BE2C (cell line): ENCODE measurements at regions not wholly inside any gene's neighbourhood (a gene's known extent, or its start where the extent isn't known, plus 50 kb on each side); places are given as distances from the start of the nearest gene placed in this dataset.

ENCODE experiments used
- DNase-seq: peaks from one replicate; pipeline ENCODE4 v3.0.0-alpha.2; 2020
- H3K27me3 ChIP-seq: fragments of 250-450 bp; sonication (Bioruptor Pico); 2 replicates; pipeline ENCODE4 v1.5.1; 2020; ENCODE audit warnings: mild to moderate bottlenecking
- H3K36me3 ChIP-seq: fragments of 250-450 bp; sonication (Bioruptor Pico); 2 replicates; pipeline ENCODE4 v1.5.1; 2020; ENCODE audit warnings: mild to moderate bottlenecking
- H3K4me1 ChIP-seq: fragments of 250-450 bp; sonication (Bioruptor Pico); 2 replicates; pipeline ENCODE4 v1.5.1; 2020
- H3K4me3 ChIP-seq: 2 replicates; pipeline ENCODE4 v1.5.1; 2011; ENCODE audit warnings: low read depth, low read length
- H3K9me3 ChIP-seq: fragments of 250-450 bp; sonication (Bioruptor Pico); 2 replicates; pipeline ENCODE4 v1.5.1; 2020
- TF ChIP-seq, protein P1 (sequence below): IDR thresholded peaks from 2 replicates; pipeline ENCODE4 v1.5.1; 2012; ENCODE audit warnings: mild to moderate bottlenecking, low read depth, low read length

DNA sequence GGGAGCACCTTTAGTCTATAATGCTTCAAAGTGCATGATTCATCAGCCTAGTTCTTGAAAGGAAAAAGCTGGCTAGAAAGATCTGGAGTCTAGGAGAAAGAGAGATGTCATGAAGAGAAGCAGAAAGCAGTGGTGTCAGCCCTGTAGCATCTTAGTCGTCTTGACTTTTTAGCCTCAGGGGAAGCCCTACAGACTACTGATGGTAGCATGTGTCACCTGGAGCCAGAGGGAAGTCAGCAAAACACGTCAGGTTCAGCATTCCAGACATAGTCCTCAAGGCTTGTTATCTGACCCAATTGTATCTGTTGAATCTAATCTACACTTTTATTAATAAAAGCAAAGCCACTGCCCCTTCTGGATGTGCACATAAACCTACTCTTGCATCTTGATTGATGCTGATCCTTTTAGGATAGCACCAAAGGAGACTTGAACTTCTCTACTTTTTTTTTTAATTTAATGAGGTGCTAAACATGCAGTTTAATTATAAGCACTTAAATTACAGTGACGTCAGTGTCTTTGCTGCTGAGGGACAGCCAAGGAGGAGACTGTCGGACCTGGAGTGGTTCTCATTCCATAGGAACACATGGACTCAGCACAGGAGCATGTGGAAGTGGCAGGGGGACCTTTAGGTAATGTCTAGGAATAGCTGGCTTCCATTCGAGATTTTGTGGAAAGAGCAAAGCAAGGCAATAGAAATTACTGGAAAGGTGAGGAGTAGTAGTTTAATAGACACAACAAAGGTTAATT lies 525.5 kb upstream of the SGCG start:
- H3K27me3 ChIP-seq, result no peaks in the 10 kb centered on the region
- no peaks in the 10 kb centered on the region for H3K9me3 ChIP-seq
- no peaks in the 10 kb centered on the region for H3K4me1 ChIP-seq
- H3K4me3 ChIP-seq, result no peak overlapping the region
- TF ChIP-seq, protein P1, sequence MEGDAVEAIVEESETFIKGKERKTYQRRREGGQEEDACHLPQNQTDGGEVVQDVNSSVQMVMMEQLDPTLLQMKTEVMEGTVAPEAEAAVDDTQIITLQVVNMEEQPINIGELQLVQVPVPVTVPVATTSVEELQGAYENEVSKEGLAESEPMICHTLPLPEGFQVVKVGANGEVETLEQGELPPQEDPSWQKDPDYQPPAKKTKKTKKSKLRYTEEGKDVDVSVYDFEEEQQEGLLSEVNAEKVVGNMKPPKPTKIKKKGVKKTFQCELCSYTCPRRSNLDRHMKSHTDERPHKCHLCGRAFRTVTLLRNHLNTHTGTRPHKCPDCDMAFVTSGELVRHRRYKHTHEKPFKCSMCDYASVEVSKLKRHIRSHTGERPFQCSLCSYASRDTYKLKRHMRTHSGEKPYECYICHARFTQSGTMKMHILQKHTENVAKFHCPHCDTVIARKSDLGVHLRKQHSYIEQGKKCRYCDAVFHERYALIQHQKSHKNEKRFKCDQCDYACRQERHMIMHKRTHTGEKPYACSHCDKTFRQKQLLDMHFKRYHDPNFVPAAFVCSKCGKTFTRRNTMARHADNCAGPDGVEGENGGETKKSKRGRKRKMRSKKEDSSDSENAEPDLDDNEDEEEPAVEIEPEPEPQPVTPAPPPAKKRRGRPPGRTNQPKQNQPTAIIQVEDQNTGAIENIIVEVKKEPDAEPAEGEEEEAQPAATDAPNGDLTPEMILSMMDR, result no peak
- H3K36me3 ChIP-seq, result no peaks in the 10 kb centered on the region
- no peak for DNase-seq

DNA sequence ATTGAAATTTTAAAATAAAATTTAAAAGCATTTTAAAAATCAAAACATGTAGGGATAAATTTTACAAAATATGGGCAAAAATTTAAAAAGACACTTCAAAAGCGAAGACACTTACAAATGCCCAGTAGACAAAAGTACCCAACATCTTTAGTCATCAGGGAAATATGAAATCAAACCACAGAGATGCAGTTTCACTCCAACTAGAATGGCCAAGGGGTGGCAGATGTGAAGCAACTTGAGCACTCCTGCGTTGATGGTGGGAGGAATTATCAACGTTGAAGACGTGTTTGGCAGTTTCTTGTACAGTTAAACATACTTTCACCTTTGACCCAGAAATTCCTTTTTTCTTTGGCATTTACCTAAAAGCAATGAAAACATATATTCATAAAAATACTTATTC lies 518.0 kb upstream of the SGCG start:
- DNase-seq, result no peak
- no peaks in the 10 kb centered on the region for H3K27me3 ChIP-seq
- TF ChIP-seq, protein P1, result no peak
- no peaks in the 10 kb centered on the region for H3K9me3 ChIP-seq
- H3K4me3 ChIP-seq, result no peak overlapping the region
- H3K36me3 ChIP-seq, result no peaks in the 10 kb centered on the region
- no peaks in the 10 kb centered on the region for H3K4me1 ChIP-seq

DNA sequence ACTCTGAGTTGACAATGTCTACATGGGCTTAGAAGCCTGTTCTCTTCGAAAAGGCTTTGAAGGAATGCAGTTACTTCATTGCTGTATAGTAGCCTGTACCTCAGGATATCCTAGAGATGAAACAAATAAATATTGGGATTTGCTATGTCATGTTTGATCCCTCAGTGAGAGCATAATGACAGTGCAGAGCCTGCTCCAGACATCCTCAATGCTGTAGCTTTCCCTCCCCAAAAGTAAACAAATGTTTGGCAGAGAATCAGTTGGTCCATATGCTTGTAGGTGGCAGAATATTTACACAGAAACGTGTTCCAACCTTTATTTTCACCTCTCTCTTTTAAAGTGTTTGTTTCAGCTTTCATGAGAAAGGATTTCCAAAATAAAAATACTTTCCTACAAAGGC lies 515.3 kb upstream of the SGCG start:
- DNase-seq, result no peak
- H3K9me3 ChIP-seq, result no peaks in the 10 kb centered on the region
- no peaks in the 10 kb centered on the region for H3K4me1 ChIP-seq
- TF ChIP-seq, protein P1, result no peak
- no peaks in the 10 kb centered on the region for H3K36me3 ChIP-seq
- no peak overlapping the region for H3K4me3 ChIP-seq
- H3K27me3 ChIP-seq, result no peaks in the 10 kb centered on the region

DNA sequence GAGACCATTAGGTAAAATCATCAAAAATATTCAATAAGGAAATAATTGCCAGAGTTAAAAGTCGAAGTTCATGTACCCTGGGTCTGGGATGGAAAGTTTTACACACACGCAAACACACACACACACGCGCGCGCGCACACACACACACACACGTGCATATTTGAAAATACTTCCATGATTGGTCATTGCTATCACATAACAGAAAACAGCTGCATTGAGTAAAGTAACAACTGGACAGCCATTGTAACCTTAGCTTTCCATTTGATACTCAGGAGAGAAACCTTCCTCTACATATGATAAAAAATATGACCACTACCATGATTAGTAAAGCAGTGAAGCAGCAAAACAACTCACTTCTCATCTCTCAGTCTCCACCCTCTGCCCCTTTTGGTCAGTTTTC lies 490.0 kb upstream of the SGCG start:
- TF ChIP-seq, protein P1, result no peak
- Histone ChIP-seq H3K27me3 (no peaks in the 10 kb centered on the region), H3K36me3 (no peaks in the 10 kb centered on the region), H3K9me3 (no peaks in the 10 kb centered on the region), H3K4me1 (no peaks in the 10 kb centered on the region), H3K4me3 (no peak overlapping the region)
- DNase-seq, result no peak

DNA sequence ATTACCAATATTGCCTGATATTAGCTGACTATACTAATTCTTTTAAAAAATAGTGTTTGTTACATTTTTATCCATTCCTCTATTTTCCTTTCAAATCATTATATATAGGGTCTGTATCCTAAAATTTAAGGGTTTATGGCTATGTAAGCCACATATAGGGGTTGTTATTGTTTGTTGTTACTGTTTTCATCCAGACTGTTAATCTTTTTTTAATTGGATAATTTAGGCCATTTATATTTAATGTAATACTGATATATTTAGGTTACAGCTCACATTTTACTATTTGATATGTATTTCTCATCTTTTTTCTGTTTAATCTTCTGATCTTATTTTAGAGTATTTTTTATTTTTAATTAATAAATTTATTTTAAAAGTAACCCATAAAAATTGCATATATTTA lies 487.1 kb upstream of the SGCG start:
- Histone ChIP-seq H3K4me1 (no peaks in the 10 kb centered on the region), H3K36me3 (no peaks in the 10 kb centered on the region), H3K27me3 (no peaks in the 10 kb centered on the region), H3K9me3 (no peaks in the 10 kb centered on the region), H3K4me3 (no peak overlapping the region)
- TF ChIP-seq, protein P1, result no peak
- DNase-seq, result no peak

DNA sequence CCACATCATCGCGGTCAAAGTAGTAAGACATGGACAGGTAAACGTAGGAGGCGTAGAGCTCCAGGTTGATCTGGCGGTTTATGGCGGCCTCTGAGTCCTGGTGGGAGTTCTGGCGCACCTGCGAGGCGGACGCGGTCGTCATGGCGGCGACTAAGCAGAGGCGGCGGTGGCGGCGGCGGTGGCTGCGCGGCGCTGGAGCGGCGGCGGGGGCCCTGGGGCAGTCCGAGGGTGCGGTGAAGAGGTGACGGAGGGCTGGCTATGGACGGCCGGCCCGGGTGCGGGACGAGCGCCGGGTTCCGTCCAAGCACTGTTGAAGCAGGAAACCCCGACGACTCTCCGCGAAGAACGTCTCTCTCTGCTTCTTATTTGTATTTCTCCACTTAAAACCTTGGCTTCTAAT lies 484.3 kb upstream of the SGCG start:
- no peaks in the 10 kb centered on the region for H3K9me3 ChIP-seq
- TF ChIP-seq, protein P1, result no peak
- H3K36me3 ChIP-seq, result no peaks in the 10 kb centered on the region

More for the DNA sequence above, 484.3 kb upstream of the SGCG start:
- DNase-seq, result no peak
- Histone ChIP-seq H3K27me3 (no peaks in the 10 kb centered on the region), H3K4me1 (no peaks in the 10 kb centered on the region), H3K4me3 (no peak overlapping the region)
